ENCODE measurements at regions not wholly inside any gene's neighbourhood (a gene's known extent, or its start where the extent isn't known, plus 50 kb on each side); places are given as distances from the start of the nearest gene placed in this dataset.

- no peak for TF ChIP-seq CTCF (IDR thresholded peaks at IDR 0.05; ENCODE audit: poor library complexity)
- no peak for TF ChIP-seq EZH2phosphoT487 (IDR thresholded peaks at IDR 0.05; ENCODE audit: low read depth, severe bottlenecking, unreplicated experiment)
Observed at GRCh38 chr7:113731571-113731970, 187.2 kb downstream of the PPP1R3A start.
